DND-41 (cell line): ENCODE measurements at regions not wholly inside any gene's neighbourhood (a gene's known extent, or its start where the extent isn't known, plus 50 kb on each side); places are given as distances from the start of the nearest gene placed in this dataset.
"Not testable (repeated sequence)": the region's sequence is repeated elsewhere in the genome, so short reads cannot be mapped to it uniquely, and the experiment has no call there.

Source experiments
- ATAC-seq: fragments of 200-7000 bp; cut with Tn5 transposase; 3 replicates; pipeline ENCODE4 v1.9.1; 2021; ENCODE audit warnings: low read depth; ENCODE audit not compliant: insufficient read depth
- DNase-seq: peaks from one replicate; pipeline ENCODE4 v3.0.0-alpha.2; 2020
- H2AFZ ChIP-seq: 2 replicates; pipeline ENCODE4 v1.6.0; 2012; ENCODE audit warnings: low read depth, low read length
- H3K27ac ChIP-seq: 2 replicates; pipeline ENCODE4 v1.5.1; 2012; ENCODE audit warnings: low read length, inconsistent platforms
- H3K27me3 ChIP-seq: fragments of 200-600 bp; sonication (generic); 2 replicates; pipeline ENCODE4 v1.6.0; 2012; ENCODE audit warnings: low read length, mild to moderate bottlenecking, inconsistent platforms; ENCODE audit not compliant: insufficient read depth, poor library complexity
- H3K36me3 ChIP-seq: 2 replicates; pipeline ENCODE4 v1.5.1; 2012; ENCODE audit warnings: low read length, inconsistent platforms; ENCODE audit not compliant: insufficient read depth
- H3K4me1 ChIP-seq: 2 replicates; pipeline ENCODE4 v1.5.1; 2012; ENCODE audit warnings: mild to moderate bottlenecking, low read length; ENCODE audit not compliant: insufficient read depth
- H3K4me2 ChIP-seq: 2 replicates; pipeline ENCODE4 v1.6.0; 2012; ENCODE audit warnings: mild to moderate bottlenecking, moderate library complexity, low read length, inconsistent platforms; ENCODE audit not compliant: insufficient read depth
- H3K4me3 ChIP-seq, 2 experiments: fragments of 200-600 bp in 1 of 2; shearing (Covaris generic) in 1 of 2; 2 replicates each; pipeline ENCODE4 v1.5.1; 2012 to 2016; ENCODE audit warnings: inconsistent platforms in 2 of 2, low read length in 2 of 2, mild to moderate bottlenecking in 2 of 2, low read depth in 1 of 2, moderate library complexity in 1 of 2
- H3K79me2 ChIP-seq: 2 replicates; pipeline ENCODE4 v1.6.0; 2012; ENCODE audit warnings: low read length, inconsistent platforms; ENCODE audit not compliant: insufficient read depth
- H3K9ac ChIP-seq: 2 replicates; pipeline ENCODE4 v1.6.0; 2012; ENCODE audit warnings: low read depth, mild to moderate bottlenecking, inconsistent platforms, low read length, moderate library complexity
- H3K9me3 ChIP-seq: 2 replicates; pipeline ENCODE4 v1.5.1; 2012; ENCODE audit warnings: low read length, moderate library complexity, mild to moderate bottlenecking, inconsistent platforms; ENCODE audit not compliant: insufficient read depth, severe bottlenecking
- H4K20me1 ChIP-seq: 2 replicates; pipeline ENCODE4 v1.6.0; 2012; ENCODE audit warnings: low read length; ENCODE audit not compliant: insufficient read depth
- CTCF ChIP-seq: IDR thresholded peaks from 2 replicates; pipeline ENCODE4 v1.5.1; 2012; ENCODE audit warnings: borderline replicate concordance, low read length, moderate library complexity, mild to moderate bottlenecking; ENCODE audit not compliant: poor library complexity, severe bottlenecking; ENCODE audit errors: extremely low read depth
- EZH2 ChIP-seq: IDR thresholded peaks from 3 replicates; pipeline ENCODE4 v1.6.1; 2012; ENCODE audit warnings: borderline replicate concordance, low read depth, mild to moderate bottlenecking, moderate library complexity, low read length, inconsistent platforms; ENCODE audit not compliant: severe bottlenecking

GRCh38 chr10:28087661-28088351 lies 88.9 kb upstream of the ODAD2 start:
- ATAC-seq (no peak), DNase-seq (no peak)
- no peaks in the 10 kb centered on the region for H3K27me3 ChIP-seq
- H3K4me1 ChIP-seq: no peaks in the 10 kb centered on the region
- H3K27ac ChIP-seq: no peak overlapping the region
- H4K20me1 ChIP-seq: no peaks in the 10 kb centered on the region
- H3K9me3 ChIP-seq: no peaks in the 10 kb centered on the region
- no peak overlapping the region for H3K4me2 ChIP-seq
- TF ChIP-seq EZH2: no peak
- TF ChIP-seq CTCF: no peak
- H3K79me2 ChIP-seq: no peaks in the 10 kb centered on the region
- H3K36me3 ChIP-seq: no peaks in the 10 kb centered on the region
- H2AFZ ChIP-seq: no peak overlapping the region
- no peak overlapping the region for H3K4me3 ChIP-seq
- no peak overlapping the region for H3K9ac ChIP-seq

- H4K20me1 ChIP-seq, H3K9me3 ChIP-seq, H3K27ac ChIP-seq, DNase-seq, H3K79me2 ChIP-seq, H3K27me3 ChIP-seq, H2AFZ ChIP-seq, ATAC-seq, H3K36me3 ChIP-seq, H3K4me2 ChIP-seq, H3K9ac ChIP-seq, H3K4me3 ChIP-seq, H3K4me1 ChIP-seq: not testable (repeated sequence)
Measured at GRCh38 chr10:28085760-28086159, 86.9 kb upstream of the ODAD2 start.

- H3K27me3 ChIP-seq: no peaks in the 10 kb centered on the region
Measured at GRCh38 chr10:28082885-28083284, 84.0 kb upstream of the ODAD2 start.

GRCh38 chr10:28082316-28082715 lies 83.4 kb upstream of the ODAD2 start:
- Histone ChIP-seq H3K4me3 (no peak overlapping the region), H3K27ac (no peak overlapping the region), H3K4me2 (no peak overlapping the region), H3K9me3 (no peaks in the 10 kb centered on the region), H3K27me3 (no peaks in the 10 kb centered on the region), H3K4me1 (no peaks in the 10 kb centered on the region), H3K79me2 (no peaks in the 10 kb centered on the region), H3K36me3 (no peaks in the 10 kb centered on the region), H4K20me1 (no peaks in the 10 kb centered on the region), H3K9ac (no peak overlapping the region), H2AFZ (no peak overlapping the region)
- TF ChIP-seq CTCF: no peak
- no peak for TF ChIP-seq EZH2
- ATAC-seq (no peak), DNase-seq (no peak)

More at GRCh38 chr10:28082885-28083284, 84.0 kb upstream of the ODAD2 start:
- TF ChIP-seq EZH2 (no peak), CTCF (no peak)
- Histone ChIP-seq H4K20me1 (no peaks in the 10 kb centered on the region), H3K4me3 (no peak overlapping the region), H3K27ac (no peak overlapping the region), H3K4me2 (no peak overlapping the region), H3K79me2 (no peaks in the 10 kb centered on the region), H3K4me1 (no peaks in the 10 kb centered on the region), H3K36me3 (no peaks in the 10 kb centered on the region), H3K9me3 (no peaks in the 10 kb centered on the region), H3K9ac (no peak overlapping the region), H2AFZ (no peak overlapping the region)
- ATAC-seq: no peak
- DNase-seq: no peak
